GM18505 (cell line): ENCODE measurements at regions not wholly inside any gene's neighbourhood (a gene's known extent, or its start where the extent isn't known, plus 50 kb on each side); places are given as distances from the start of the nearest gene placed in this dataset.

ENCODE experiments used
- ATAC-seq: cut with Tn5 transposase; IDR thresholded peaks from one replicate; pipeline ENCODE4 v1.9.1; 2021; ENCODE audit not compliant: unreplicated experiment
- POLR2A ChIP-seq: IDR thresholded peaks from 4 replicates; pipeline ENCODE4 v1.6.1; 2011; ENCODE audit warnings: borderline replicate concordance; ENCODE audit not compliant: insufficient read depth, insufficient read length; ENCODE audit errors: extremely low read depth

GRCh38 chr6:139580592-139581484 lies 206.4 kb upstream of the CITED2 start:
- peak; percentile 80 for ATAC-seq
- no peak for TF ChIP-seq POLR2A

GRCh38 chr6:139577763-139578604 lies 203.5 kb upstream of the CITED2 start:
- no peak for ATAC-seq
- TF ChIP-seq POLR2A, result no peak

- no peak for TF ChIP-seq POLR2A
- ATAC-seq, result no peak
Measured at GRCh38 chr6:139577124-139577762, 202.8 kb upstream of the CITED2 start.

GRCh38 chr6:139572001-139572400 lies 197.6 kb upstream of the CITED2 start:
- TF ChIP-seq POLR2A, result no peak
- no peak for ATAC-seq

- ATAC-seq, result no peak
- no peak for TF ChIP-seq POLR2A
Measured at GRCh38 chr6:139570166-139570565, 195.7 kb upstream of the CITED2 start.

GRCh38 chr6:139569566-139569965 lies 195.1 kb upstream of the CITED2 start:
- no peak for TF ChIP-seq POLR2A
- ATAC-seq, result no peak

- TF ChIP-seq POLR2A, result no peak
- no peak for ATAC-seq
Measured at GRCh38 chr6:139568956-139569538, 194.6 kb upstream of the CITED2 start.

GRCh38 chr6:139568151-139568955 lies 193.9 kb upstream of the CITED2 start:
- TF ChIP-seq POLR2A, result no peak
- no peak for ATAC-seq

GRCh38 chr6:139567095-139567494 lies 192.6 kb upstream of the CITED2 start:
- no peak for ATAC-seq
- no peak for TF ChIP-seq POLR2A

- TF ChIP-seq POLR2A, result no peak
Measured at GRCh38 chr6:139565591-139565990, 191.1 kb upstream of the CITED2 start.

GRCh38 chr6:139557547-139557946 lies 183.1 kb upstream of the CITED2 start:
- no peak for TF ChIP-seq POLR2A
- no peak for ATAC-seq

More at GRCh38 chr6:139565591-139565990, 191.1 kb upstream of the CITED2 start:
- no peak for ATAC-seq

GRCh38 chr6:139556532-139556931 lies 182.1 kb upstream of the CITED2 start:
- TF ChIP-seq POLR2A, result no peak
- no peak for ATAC-seq
